ENCODE measurements at regions not wholly inside any gene's neighbourhood (a gene's known extent, or its start where the extent isn't known, plus 50 kb on each side); places are given as distances from the start of the nearest gene placed in this dataset.

DNA sequence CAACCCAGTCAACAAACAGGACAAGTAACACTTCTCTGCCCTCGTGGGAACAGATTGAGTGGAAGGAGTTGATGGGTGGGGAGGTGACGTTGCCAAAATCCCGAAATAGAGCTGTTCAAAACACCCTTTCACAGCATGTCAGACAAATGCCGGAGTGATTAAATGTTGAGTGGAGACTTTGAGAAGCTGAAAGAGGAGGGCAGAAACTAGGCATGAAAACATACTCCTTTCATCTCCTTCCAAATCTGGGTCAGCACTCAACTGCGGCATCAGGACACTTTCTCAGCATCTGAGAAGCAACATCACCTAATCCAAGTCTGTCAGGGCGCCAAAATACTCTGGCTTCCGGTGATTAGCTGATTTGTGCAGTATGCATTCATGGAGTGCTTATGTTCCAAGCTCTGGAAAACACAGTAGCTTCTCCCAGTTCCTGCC lies 51.5 kb upstream of the MRI1 start:
- no peak for DNase-seq (ENCODE audit: low read depth)
- no peak for TF ChIP-seq POLR2A (IDR thresholded peaks at IDR 0.05; ENCODE audit: extremely low read depth, insufficient read length)
- no peak for TF ChIP-seq MYC (IDR thresholded peaks at IDR 0.05; ENCODE audit: low read depth, low read length)
- TF ChIP-seq, protein P1, sequence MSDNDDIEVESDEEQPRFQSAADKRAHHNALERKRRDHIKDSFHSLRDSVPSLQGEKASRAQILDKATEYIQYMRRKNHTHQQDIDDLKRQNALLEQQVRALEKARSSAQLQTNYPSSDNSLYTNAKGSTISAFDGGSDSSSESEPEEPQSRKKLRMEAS (IDR thresholded peaks at IDR 0.05; ENCODE audit: low read depth, low read length), result no peak
- TF ChIP-seq, protein P2, sequence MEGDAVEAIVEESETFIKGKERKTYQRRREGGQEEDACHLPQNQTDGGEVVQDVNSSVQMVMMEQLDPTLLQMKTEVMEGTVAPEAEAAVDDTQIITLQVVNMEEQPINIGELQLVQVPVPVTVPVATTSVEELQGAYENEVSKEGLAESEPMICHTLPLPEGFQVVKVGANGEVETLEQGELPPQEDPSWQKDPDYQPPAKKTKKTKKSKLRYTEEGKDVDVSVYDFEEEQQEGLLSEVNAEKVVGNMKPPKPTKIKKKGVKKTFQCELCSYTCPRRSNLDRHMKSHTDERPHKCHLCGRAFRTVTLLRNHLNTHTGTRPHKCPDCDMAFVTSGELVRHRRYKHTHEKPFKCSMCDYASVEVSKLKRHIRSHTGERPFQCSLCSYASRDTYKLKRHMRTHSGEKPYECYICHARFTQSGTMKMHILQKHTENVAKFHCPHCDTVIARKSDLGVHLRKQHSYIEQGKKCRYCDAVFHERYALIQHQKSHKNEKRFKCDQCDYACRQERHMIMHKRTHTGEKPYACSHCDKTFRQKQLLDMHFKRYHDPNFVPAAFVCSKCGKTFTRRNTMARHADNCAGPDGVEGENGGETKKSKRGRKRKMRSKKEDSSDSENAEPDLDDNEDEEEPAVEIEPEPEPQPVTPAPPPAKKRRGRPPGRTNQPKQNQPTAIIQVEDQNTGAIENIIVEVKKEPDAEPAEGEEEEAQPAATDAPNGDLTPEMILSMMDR (IDR thresholded peaks at IDR 0.05; ENCODE audit: low read depth, low read length), result no peak

DNA sequence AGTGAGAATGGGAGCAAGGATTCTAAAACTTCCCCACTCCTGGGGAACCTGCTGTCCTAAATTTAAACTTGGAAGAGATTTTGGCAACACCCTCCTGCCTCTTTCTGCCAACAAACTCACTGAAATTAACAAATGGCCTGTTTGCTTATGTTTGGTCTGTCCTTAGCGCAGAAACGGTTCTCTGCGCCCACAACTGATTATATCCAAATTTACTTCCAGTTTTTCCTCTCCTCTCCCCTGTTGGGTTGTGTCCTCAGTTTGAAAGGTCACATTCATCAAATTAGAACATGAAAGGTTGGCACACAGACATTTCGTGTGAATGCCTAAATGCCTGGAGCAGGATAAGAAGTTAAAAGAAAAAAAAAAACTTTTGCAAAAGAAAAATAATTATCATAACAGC lies 56.4 kb upstream of the MRI1 start:
- H3K4me3 ChIP-seq (ENCODE audit: low read depth, low read length), result no peak overlapping the region
- TF ChIP-seq, protein P2 (IDR thresholded peaks at IDR 0.05; ENCODE audit: low read depth, low read length), result no peak
- TF ChIP-seq, protein P1 (IDR thresholded peaks at IDR 0.05; ENCODE audit: low read depth, low read length), result no peak
- TF ChIP-seq POLR2A (IDR thresholded peaks at IDR 0.05; ENCODE audit: extremely low read depth, insufficient read length), result no peak
- TF ChIP-seq MYC (IDR thresholded peaks at IDR 0.05; ENCODE audit: low read depth, low read length), result no peak
- no peak for DNase-seq (ENCODE audit: low read depth)

More for the DNA sequence above, 51.5 kb upstream of the MRI1 start:
- H3K4me3 ChIP-seq (ENCODE audit: low read depth, low read length), result no peak overlapping the region

DNA sequence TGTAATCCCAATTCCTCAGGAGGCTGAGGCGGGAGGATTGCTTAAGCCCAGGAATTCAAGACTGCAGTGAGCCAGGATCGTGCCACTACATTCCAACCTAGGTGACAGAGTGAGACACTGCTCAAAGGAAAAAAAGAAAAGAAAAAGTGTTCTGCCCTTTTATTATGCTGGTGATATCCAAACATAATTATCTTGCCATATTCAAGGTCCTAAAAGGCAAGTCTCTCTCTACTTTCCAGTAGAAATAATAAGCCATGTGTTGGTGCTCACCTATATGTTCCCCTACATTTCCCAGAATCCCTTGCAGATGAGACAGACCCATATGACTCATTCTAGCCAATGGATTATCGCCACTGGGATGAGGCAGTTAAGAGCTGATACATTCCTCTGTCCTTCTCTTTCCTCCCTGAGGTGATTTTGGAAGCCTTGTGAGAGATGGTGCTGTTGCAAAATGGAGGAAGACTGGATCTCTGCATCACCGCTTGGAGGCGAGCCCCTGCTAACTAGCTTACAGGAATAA lies 58.3 kb upstream of the MRI1 start:
- no peak overlapping the region for H3K4me3 ChIP-seq (ENCODE audit: low read depth, low read length)
- no peak for TF ChIP-seq MYC (IDR thresholded peaks at IDR 0.05; ENCODE audit: low read depth, low read length)
- no peak for DNase-seq (ENCODE audit: low read depth)

DNA sequence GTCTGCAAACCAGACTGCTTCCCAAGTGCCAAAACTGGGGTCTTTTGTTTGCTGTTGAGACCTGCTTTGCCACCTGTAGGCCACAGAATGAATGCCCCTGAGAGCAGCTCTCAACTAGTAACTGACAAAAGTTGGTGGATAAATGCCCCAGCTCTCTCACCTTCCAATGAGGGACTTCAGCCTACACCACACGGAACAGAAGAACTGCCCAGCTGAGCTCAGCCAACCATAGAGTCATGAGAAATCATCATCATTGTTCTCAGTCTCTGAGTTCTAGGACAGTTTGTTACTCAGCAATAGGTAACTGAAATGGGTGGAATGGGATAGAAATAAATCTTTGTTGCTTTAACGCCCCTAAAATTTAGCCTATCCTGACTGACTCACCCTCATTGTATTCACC lies 59.1 kb upstream of the MRI1 start:
- H3K4me3 ChIP-seq (ENCODE audit: low read depth, low read length), result no peak overlapping the region
- TF ChIP-seq POLR2A (IDR thresholded peaks at IDR 0.05; ENCODE audit: extremely low read depth, insufficient read length) (no peak), MYC (IDR thresholded peaks at IDR 0.05; ENCODE audit: low read depth, low read length) (no peak)
- TF ChIP-seq, protein P1 (IDR thresholded peaks at IDR 0.05; ENCODE audit: low read depth, low read length), result no peak
- TF ChIP-seq, protein P2 (IDR thresholded peaks at IDR 0.05; ENCODE audit: low read depth, low read length), result no peak
- no peak for DNase-seq (ENCODE audit: low read depth)

DNA sequence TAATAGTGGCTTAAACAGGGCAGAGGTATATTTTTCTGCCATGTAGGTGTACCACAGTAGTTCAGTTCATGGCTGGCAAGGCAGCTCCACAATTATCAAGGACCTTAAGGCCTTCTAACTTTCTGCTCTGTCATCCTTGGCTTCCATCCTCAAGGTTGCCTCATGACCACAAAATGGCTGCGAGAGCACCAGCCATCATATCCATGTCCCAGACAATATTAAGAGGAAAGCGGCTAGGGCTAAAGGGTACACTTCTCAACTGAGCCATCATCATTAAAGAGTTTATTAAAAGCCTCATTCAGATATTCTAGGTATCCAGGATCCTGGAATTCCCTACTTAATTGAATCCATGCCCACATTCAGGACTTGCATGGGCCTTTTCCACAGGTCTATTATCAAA lies 62.7 kb upstream of the MRI1 start:
- DNase-seq (ENCODE audit: low read depth), result no peak
- H3K4me3 ChIP-seq (ENCODE audit: low read depth, low read length), result no peak overlapping the region
- TF ChIP-seq MYC (IDR thresholded peaks at IDR 0.05; ENCODE audit: low read depth, low read length) (no peak), POLR2A (IDR thresholded peaks at IDR 0.05; ENCODE audit: extremely low read depth, insufficient read length) (no peak)
- TF ChIP-seq, protein P1 (IDR thresholded peaks at IDR 0.05; ENCODE audit: low read depth, low read length), result no peak
- TF ChIP-seq, protein P2 (IDR thresholded peaks at IDR 0.05; ENCODE audit: low read depth, low read length), result no peak

DNA sequence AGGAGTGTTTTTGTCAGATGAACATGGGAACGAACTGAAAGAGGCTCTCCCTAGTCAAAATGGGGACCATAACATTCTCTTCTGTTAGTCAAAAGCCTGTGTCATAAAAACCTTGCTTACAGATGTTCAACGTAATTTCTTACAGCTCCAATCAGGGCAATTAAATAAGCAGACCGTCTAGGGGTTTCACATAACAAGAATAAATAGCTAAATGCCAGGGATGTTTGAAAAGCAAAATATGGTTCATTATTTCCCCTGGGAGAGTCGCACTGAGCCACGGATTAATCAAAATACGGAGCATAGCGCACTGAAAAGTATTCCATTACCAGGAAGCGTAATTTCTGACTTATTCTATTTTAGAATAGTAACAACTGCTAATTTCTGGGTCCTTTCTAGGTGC lies 63.7 kb upstream of the MRI1 start:
- TF ChIP-seq, protein P2 (IDR thresholded peaks at IDR 0.05; ENCODE audit: low read depth, low read length), result no peak
- TF ChIP-seq MYC (IDR thresholded peaks at IDR 0.05; ENCODE audit: low read depth, low read length), result no peak
- TF ChIP-seq, protein P1 (IDR thresholded peaks at IDR 0.05; ENCODE audit: low read depth, low read length), result no peak
- no peak for TF ChIP-seq POLR2A (IDR thresholded peaks at IDR 0.05; ENCODE audit: extremely low read depth, insufficient read length)
- no peak overlapping the region for H3K4me3 ChIP-seq (ENCODE audit: low read depth, low read length)
- no peak for DNase-seq (ENCODE audit: low read depth)

Data from NB4 (cell line).